Inflammatory macrophage (primary cell): ENCODE measurements at regions not wholly inside any gene's neighbourhood (a gene's known extent, or its start where the extent isn't known, plus 50 kb on each side); places are given as distances from the start of the nearest gene placed in this dataset.

Experiments used
- DNase-seq, 2 donors: peaks; one replicate each; pipeline ENCODE4 v3.0.0-alpha.2; 2020 to 2022

DNA sequence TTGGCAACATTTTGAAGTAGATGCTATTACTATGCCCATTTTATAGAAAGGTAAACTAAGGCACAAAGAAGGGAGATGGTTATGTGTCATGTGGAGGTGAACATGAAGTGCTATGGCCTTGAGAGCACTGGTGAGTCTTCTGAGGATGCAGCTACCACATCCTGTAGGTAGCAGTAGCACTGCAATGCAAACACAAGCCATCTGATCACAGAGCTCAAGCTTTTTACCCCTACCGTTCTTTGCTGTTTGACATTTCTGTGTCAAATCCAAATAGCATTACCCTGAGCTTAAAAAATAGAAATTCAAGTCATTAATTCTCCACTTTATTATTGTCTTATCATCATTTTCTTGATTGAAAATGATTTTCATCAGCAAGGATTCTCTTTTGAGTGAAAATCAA, 382.9 kb downstream of the KCTD12 start:
- no peak for DNase-seq

DNA sequence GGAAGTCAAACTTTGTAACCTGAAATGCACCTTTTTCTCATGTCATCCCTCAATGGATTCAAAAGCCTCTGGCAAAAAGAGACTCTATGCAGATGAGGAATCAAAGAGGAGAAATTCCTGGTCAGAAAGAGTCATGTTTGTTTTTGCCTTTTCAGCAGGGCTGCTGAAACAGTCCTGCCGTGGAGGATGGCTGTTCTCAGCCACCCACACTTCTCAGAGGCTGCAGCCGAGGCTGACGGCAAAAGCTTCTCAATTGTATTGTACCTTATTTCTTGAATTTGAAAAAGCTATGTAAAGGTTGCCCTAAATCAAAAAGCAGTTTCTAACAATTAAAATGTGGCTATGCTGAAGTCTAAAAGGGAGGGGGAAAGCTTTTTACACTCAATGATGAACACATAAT, 385.3 kb downstream of the KCTD12 start:
- DNase-seq, result no peak

DNA sequence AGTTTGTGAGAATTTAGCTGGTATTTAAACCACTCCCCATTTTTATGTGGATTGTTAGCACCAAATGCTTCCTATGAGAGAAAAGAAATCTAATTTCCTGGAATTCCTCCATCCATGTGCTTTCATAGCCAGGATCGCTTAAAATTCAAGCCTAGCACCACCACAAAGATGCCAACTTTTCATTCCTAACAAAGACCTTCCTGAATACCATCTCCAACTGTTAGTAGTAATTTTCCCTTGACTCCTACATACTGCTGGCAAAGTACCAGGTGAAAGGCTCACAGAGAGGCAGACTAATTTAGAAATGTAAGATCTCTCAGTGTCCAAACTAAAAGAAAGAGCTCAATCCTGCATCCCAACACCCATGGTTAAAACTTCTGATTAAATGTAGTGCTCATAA, 386.3 kb downstream of the KCTD12 start:
- DNase-seq, result no peak

DNA sequence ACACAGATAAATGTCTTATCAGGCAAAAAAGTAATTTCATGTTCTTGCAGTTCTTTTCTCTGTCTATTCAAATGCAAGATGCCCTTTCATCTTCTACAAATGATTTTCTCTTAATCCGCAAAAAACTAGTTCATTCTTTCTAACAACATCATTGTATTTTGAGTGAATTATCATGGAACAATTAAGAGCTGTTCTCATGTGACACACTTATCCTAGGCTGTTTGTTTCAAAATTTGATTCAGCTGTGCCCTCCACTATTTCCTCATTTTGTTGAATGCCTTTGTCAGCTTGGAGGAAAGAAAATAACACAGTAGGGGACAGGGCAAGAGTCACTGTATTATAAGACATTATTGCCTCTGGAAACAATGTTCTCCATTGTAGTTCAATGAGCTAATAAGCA, 396.9 kb downstream of the KCTD12 start:
- DNase-seq, result no peak

DNA sequence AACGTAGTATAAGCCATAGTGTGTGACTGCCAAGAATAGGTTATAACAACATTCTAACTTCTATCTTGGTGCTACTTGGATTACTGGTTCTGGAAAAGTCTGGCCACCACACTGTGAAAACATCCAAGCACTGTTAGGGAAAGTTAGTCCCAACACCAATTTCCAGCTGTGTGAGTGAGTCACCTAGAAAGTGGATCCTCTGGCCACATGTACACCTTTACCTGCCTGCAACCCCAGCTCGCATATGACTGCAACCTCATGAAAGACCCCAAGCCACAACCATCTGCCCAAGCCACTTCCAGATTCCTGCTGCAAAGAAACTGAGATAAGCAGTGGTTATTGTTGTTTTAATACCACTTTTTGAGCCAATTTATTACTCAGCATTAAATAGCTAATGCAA, 404.5 kb downstream of the KCTD12 start:
- no peak for DNase-seq

DNA sequence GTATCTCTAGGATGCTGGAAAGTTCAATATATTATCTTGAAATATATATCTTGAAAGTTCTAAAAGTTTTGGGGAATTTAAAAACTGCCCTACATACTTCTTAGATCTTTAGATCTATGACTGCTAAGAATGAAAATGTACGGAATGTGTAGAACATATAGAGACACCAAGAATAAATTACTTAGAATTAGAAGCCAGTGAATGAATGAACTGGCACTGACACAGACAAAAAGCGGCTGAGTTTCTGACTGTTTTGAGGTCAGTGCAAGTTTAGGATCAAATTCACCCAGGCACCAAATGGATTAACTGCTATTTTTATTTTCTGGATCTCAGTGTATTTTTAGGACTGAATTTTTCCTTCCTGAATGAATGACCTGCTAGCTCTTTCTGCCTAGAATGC, 411.2 kb downstream of the KCTD12 start:
- DNase-seq, result no peak

DNA sequence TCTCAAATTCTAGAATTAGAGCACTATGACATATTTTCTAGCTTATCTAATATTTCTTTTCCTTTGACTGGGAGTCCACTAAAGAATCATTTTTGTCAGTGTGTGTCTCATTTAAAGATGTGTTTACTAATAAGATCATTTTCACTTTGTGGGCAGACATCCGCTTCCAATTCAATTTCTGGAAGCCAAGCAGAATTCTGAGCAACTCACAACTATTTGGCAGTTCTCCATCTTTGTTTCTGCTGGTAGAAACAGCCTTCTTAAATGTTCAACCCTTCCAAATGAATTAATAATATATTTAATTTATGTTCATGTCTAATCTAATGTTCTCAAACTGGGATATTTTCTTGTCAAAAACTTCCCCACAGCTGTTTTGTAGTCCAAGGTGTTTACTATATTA, 411.8 kb downstream of the KCTD12 start:
- DNase-seq, result no peak

DNA sequence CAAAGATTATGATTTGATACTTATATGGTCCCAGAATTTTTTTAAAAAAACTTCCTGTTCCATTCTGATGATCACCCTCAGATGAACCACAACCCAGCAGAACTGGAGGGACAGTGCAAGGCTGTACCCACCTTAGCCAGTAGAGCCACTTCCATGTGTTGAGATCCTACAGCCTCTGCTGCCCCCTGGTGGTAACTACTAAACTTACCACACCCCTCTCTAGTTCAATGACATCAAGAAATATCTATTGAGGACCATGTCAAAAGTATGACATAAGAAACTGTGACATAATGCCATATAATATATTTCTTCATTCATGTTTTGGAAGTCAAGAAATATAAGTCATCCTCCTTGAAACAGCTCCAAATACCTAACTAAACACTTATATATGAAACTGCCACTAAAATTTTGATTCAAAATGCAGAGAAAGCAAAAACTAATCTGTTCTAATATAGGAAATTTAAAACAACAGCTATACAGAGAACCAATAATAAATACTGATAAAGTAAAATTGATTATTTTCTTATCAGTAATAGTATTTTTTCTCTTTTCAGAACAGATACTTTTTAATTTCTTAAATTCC, 412.6 kb downstream of the KCTD12 start:
- peak; percentile 84 to 88 for DNase-seq

DNA sequence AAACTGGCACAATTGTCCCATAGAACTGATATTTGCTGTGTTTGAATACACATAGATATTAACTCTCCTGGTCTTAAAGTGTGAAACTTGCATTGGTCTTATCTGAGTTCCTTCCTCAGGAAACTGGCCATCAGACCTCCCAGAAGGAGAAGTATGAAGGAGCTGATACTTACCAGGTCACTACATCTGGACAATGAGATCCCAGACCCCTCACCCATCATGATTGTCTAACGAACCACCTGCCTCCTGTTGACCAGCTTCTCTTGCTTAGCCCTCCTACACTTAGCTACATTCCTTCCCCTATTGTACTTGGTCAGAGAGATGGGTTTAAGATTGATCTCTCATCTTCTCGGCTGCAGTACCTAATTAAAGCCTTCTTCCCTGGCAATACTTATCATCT, 413.3 kb downstream of the KCTD12 start:
- no peak for DNase-seq

DNA sequence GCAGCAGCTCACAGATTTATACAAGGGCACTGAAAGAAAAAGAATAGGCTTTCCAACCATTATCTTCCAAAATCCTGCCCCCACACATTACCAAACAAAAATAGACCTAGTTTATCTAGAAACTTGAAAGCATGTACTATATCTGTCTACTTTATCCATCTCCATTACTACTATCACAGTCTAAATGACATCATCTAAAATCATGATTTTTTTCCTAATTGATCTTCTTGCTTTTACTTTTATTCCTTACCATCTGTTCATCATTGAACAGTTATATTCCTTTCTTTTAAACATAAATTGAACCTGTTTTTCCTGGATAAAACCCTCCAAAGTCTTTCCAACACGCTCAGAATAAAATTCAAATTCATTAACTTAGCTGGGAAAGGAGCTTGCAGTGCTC, 414.7 kb downstream of the KCTD12 start:
- no peak for DNase-seq

DNA sequence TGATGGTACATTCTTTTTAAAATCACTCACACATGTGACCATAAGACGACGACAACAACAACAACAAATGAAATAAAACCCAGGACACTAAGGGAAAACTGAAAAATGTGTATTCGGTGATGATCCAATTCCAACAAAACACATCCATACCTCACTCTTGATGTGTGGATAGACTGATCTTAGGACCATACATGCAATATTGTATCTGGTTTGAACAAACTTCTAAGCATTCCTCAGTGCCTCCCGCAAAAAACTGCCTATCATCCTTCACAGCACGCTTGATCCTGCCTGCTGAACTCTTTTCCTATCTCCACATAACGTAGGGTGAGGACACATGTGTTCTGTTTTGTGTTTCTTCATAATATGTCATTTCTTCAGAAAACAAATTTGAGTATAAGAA, 415.2 kb downstream of the KCTD12 start:
- no peak for DNase-seq

DNA sequence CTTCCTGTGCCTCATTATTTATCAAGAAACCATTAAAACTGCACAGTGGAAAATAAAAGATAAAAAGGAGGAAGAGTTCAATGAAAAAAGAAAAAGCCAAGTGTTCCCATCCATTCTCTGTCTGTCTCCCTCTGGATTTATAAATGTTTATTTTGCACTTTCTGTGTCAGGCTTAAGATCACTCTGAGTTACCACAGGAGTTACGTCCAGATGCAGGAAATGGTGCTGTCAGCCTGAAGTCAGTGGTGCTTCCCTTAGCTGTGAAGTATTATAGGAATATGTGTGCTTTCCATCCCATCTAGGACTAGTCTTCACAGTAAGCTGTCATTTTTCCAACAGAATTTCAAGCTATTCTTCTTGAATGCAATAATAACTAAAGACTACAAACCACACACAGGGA, 420.2 kb downstream of the KCTD12 start:
- DNase-seq, result no peak

DNA sequence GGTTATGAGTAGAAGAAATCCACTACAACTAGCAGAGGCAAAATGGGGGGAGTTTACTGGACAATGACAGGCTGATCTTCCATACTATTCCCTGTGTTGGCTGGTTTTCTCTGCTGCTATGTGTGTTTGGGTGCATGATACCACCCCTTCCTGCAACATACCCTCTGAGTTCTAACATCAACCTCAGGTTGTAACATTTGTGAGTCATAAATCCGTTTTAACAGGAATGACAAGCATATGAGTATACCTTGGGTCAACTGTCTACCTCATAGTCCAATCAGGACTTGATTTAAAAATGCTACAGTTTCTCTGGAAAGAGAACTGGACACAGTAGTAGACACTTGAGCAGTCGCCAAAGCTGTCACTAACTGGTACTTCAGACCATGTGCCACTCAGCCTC, 422.9 kb downstream of the KCTD12 start:
- DNase-seq, result no peak

DNA sequence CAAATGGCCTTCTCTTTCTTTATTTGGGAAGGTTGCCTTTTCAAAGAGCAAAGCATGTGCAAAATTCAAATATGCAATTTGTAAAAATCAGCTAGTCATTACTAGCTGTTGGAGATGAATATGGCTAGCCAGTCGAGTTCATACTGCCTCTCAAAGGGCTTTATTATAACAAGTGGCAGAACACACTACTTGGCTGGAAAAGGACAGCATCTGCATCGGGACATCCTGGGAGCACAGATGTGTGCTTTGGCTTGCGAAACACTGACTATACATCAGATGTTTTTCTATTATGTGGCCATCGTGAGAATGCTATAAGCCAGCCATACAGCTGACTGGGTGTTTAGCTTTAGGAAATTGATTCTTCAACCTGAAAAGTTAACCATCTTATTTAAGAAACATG, 424.2 kb downstream of the KCTD12 start:
- no peak for DNase-seq

DNA sequence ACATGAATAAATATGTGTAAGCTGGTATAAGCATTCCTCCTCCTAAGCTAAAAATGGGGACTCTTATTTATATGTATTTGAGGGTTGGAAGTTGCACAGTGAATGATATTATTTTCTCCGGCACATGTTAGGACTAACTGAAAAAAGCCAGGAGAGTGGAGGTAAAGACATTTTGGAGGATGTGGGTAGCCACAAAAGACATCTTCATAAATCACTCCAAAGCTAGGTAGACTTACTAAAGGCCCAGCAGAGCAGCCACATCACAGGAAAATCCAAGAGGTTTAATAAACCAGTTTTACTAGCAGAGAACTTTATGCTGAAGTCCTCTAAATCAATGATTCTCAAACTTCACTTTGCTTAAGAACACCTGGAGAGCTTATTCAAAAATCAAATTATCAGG, 424.7 kb downstream of the KCTD12 start:
- DNase-seq, result no peak

DNA sequence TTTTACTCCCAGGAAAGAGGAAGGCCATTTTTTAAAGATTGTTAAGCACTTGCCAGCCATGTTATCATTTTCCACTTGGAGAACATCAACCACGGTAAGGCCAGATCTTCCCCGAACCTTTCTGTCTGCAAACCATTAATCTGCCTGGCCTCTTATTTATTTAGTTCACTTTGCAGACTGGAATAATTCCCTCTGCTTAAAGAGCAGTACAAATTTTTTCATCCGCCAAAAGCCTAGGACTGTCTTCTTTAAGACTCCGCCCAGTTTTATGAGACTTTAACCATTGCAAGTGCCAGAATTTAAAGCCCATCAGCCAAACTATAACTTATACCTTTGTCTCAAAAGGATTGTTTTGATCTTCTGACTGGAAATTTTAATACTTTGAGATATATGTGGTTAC, 426.3 kb downstream of the KCTD12 start:
- no peak for DNase-seq

DNA sequence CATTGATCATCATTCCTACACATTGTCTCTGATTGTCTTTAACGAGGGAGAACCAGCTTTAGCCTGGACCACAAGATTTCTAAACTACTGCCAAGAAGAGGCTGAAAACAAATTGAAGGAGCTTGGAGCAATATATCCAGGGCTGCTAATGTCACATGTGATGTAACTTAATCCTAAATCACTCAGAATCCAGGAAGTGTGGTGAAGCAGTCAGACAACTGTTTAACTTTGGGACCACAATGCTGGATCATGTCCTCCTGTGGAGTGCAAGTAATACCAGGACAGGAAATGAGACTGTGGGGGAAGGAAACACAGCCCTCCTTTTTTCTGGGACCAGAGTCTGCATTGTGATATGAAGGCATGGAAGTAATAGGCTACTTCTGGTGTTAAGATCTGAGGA, 430.2 kb downstream of the KCTD12 start:
- DNase-seq, result no peak

DNA sequence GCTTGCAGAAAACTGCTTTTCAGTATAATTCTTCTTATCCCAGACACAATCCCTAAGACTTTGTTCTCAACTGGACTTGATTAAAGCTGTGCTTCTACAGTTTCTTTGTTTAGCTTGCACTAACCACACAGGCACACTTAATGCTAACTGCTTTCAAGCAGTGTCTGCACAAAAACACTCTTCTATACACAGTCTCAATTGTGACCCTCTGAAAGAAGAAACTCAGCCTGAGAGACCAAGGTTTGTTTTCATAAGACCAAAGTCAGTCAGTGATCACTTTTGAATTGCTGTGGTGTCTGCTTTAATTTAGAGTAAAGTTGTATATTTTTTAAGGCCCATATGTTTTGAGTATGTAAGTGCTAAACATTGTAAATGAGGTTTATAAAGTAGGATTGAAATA, 431.2 kb downstream of the KCTD12 start:
- no peak for DNase-seq

DNA sequence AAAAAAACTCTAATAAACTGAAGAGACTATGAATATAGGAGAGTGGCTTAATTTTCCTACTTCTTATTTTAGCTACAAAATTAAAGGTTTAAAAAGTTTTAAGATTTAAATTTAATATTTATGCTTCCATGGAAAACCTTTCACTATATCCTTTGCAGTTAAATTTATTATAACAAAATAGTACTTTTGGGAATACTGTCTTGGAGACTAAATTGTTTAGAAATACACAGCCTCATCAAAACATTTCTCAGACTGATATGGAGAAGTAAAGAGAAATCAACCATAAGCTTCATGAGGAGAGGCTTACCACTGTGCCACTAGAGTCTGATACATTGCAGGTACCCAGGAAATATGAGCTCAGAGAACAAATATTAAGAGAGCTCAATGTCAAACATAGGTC, 436.5 kb downstream of the KCTD12 start:
- DNase-seq, result no peak

DNA sequence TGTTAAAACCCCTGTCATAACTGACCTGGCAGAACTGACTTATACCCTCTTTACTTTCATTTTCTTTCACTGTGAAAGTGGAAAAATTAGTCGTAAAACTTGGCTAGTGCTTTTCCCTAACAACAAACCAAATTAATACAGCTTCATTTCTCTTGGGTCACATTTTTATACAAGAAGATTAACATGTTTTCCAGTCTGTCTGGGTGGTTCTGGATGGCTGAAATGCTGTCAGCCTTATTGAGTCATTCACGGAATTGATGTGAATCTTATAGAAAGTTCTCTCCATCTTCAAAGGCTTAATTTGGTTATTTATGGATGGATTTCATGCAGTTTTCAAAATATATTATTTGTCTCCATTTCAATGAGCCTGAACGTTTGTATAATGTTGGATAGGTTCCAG, 440.0 kb downstream of the KCTD12 start:
- DNase-seq, result no peak

DNA sequence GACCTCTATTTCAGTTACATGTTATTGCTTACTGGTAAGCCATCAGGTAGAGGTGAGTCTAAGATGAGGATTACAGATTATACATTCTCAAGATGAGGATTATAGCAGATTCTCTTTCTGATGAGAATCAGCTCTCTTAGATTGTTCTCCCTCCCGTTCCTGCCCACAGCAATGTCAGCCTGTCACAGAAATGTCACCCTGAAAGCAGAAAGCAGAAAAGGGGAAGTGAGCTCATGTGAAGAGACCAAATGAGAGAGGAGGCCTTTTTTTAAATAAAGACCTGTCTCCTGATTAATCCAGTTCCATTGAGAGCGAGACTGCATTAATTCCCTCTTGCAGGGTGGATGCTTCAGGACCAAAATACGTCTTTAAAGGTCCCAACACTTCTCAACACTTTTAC, 445.6 kb downstream of the KCTD12 start:
- DNase-seq, result peak; percentile 45 to 56

DNA sequence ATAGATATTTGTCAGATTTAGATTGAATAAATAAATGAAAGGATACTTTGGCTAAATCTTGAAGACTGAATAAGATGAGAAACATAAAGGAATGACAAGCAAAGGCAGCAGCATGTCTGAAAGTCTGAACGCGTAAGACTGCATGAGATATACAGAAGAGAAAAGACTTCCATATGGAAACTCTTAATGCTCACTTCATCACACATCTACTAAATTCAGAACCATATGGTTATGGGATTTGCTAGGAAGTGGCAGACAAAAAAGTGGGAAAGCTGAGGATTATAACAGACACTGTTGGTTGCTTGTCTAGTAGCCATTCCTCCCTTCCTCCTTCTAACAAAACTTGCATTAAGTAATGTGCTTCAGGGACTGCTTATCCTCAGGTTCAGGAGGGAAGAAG, 446.7 kb downstream of the KCTD12 start:
- no peak for DNase-seq

DNA sequence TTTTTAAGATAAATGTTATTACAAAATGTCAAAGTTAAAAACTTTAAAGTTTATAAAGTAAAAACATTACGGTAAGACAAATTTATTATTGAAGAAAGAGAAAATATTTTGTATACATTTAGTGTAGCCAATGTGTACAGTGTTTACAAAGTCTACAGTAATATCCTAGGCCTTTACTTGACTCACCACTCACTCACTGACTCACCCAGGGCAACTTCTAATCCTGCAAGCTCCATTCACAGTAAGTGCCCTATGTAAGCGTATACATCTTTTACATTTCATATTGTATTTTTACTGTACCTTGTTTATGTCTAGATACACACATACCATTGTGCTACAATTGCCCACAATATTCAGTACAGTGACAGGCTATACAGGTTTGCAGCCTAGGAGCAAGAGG, 448.2 kb downstream of the KCTD12 start:
- DNase-seq, result no peak

DNA sequence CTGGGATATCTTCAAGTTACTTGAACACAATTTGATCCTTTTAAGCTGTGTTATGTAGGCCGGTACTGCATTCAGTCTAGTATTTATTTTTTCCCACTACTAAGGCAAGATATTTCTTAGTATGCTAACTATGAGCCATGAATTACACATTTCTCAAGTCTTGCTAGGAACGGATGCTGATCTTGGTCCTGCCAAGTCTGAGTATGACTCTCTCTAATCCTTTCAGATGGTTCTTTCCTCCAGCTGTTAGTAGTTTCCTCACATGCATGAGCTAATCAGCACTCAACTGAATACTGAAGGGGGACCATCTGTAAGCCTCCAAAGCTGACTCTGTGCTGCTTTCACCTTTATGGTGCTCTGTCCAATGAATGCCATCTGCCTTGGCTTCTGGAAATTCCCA, 460.3 kb downstream of the KCTD12 start:
- DNase-seq, result no peak

DNA sequence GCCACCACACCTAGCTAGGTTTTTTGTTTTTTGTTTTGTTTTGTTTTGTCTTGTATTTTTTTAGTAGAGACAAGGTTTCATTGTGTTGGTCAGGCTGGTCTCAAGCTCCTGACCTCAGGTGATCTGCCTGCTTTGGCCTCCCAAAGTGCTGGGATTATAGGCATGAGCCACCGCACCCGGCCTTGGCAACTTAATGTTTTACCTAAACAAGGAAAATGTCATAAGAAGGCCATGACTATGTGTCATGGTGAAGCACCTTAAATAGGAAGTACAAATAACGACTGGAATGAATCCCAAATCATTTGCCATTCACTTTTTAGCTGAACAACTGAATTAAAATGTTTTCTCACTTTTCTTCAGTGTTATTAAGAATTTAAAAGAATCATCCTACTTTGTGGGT, 465.2 kb downstream of the KCTD12 start:
- DNase-seq, result no peak

DNA sequence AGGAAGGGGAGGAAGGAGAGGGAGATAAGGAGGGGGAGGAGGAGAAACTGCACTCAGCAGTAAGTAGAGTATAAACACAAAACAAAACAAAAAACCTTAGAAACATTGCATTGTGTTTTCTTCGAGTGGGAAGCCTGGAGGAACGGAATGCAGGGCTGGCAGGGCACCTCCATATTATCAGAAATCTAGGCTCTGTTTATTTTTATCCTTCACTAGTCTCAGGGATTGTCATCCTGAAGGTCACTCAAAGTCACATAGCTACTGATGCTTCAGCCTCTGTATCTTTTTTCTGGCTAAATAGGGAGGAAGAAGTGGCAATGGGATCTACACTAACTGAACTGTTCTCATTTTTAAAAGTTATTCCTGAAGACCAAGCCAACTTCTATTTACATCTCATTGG, 467.8 kb downstream of the KCTD12 start:
- no peak for DNase-seq
